22Rv1 (cell line): ENCODE measurements at regions not wholly inside any gene's neighbourhood (a gene's known extent, or its start where the extent isn't known, plus 50 kb on each side); places are given as distances from the start of the nearest gene placed in this dataset.

Source experiments
- ZFX ChIP-seq: fragments of 450-650 bp; IDR thresholded peaks from 2 replicates; pipeline ENCODE4 v1.6.1; 2017; ENCODE audit warnings: antibody characterized with exemption, borderline replicate concordance
- TF ChIP-seq, protein P1 (sequence below): fragments of 450-650 bp; IDR thresholded peaks from 2 replicates; pipeline ENCODE4 v1.5.1; 2017; ENCODE audit warnings: mild to moderate bottlenecking

DNA sequence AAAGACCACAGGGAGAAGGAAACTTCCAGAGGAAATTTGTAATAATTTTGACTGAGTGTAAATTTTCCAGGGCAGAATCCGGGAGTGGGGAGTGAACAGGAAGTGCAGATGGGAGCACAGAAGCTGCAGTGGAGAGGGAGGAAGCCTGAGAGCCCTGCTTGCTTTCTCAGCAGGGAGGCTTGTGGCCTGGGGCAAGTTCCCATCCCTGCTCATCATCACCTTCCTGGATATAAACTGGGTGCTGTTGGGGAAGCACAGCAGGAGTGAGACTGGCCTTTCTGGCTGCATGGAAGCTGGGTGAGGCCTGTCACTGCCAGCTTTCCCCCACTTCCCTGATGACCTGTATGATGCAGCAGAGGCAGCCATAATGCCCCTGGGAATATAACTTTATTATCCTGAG is 532.9 kb downstream of the SLITRK6 start:
- TF ChIP-seq, protein P1, sequence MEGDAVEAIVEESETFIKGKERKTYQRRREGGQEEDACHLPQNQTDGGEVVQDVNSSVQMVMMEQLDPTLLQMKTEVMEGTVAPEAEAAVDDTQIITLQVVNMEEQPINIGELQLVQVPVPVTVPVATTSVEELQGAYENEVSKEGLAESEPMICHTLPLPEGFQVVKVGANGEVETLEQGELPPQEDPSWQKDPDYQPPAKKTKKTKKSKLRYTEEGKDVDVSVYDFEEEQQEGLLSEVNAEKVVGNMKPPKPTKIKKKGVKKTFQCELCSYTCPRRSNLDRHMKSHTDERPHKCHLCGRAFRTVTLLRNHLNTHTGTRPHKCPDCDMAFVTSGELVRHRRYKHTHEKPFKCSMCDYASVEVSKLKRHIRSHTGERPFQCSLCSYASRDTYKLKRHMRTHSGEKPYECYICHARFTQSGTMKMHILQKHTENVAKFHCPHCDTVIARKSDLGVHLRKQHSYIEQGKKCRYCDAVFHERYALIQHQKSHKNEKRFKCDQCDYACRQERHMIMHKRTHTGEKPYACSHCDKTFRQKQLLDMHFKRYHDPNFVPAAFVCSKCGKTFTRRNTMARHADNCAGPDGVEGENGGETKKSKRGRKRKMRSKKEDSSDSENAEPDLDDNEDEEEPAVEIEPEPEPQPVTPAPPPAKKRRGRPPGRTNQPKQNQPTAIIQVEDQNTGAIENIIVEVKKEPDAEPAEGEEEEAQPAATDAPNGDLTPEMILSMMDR = no peak
- no peak for TF ChIP-seq ZFX
